Right lobe of liver (tissue), 4 donors: ENCODE measurements at regions not wholly inside any gene's neighbourhood (a gene's known extent, or its start where the extent isn't known, plus 50 kb on each side); places are given as distances from the start of the nearest gene placed in this dataset.

Experiments
- CTCF ChIP-seq, 4 donors: fragments of 200-600 bp in 3 of 4; fragments of 450-650 bp in 1 of 4; IDR thresholded peaks; one replicate each; pipeline versions ENCODE4 v1.5.1 to v1.8.0; 2016 to 2022; ENCODE audit warnings: antibody characterized with exemption in 4 of 4, mild to moderate bottlenecking in 2 of 4
- POLR2A ChIP-seq: fragments of 450-650 bp; IDR thresholded peaks from one replicate; pipeline ENCODE4 v1.6.1; 2017; ENCODE audit warnings: antibody characterized with exemption, mild to moderate bottlenecking
- donor health status: DM: no; HTN: no; CAD: no.
- donor health status: DM: no; HTN: no; CAD: no.
- donor health status: DM: no; HTN: yes; CAD: no.

GRCh38 chr3:103907567-103907966 lies 1459.1 kb upstream of the ALCAM start:
- TF ChIP-seq CTCF (IDR thresholded peaks at IDR 0.05) (no peak), POLR2A (no peak)
